ENCODE measurements at regions not wholly inside any gene's neighbourhood (a gene's known extent, or its start where the extent isn't known, plus 50 kb on each side); places are given as distances from the start of the nearest gene placed in this dataset.

DNA sequence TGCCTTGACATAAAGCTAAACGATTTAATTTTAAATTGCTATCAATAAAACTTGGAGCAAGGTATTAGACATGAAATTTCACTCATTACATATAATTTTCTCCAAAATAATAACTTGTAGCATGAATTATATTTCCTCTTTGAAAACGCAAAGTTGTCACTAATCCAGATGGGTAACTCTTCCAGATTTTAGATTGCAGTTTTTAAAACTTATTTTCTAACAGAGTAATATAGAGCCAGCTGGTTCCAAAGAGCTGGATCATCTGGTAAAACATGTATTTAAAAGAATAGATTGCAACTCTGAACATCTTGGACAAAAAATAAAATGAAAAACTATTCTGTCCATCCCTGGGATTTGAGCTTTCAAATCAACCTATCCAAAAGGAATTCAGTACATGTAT is 238.2 kb upstream of the INTU start:
- TF ChIP-seq, protein P1, sequence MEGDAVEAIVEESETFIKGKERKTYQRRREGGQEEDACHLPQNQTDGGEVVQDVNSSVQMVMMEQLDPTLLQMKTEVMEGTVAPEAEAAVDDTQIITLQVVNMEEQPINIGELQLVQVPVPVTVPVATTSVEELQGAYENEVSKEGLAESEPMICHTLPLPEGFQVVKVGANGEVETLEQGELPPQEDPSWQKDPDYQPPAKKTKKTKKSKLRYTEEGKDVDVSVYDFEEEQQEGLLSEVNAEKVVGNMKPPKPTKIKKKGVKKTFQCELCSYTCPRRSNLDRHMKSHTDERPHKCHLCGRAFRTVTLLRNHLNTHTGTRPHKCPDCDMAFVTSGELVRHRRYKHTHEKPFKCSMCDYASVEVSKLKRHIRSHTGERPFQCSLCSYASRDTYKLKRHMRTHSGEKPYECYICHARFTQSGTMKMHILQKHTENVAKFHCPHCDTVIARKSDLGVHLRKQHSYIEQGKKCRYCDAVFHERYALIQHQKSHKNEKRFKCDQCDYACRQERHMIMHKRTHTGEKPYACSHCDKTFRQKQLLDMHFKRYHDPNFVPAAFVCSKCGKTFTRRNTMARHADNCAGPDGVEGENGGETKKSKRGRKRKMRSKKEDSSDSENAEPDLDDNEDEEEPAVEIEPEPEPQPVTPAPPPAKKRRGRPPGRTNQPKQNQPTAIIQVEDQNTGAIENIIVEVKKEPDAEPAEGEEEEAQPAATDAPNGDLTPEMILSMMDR (IDR thresholded peaks at IDR 0.05): no peak
- TF ChIP-seq POLR2A (IDR thresholded peaks at IDR 0.05): no peak

Measured in lower leg skin (tissue), 3 donors.